ENCODE measurements at regions not wholly inside any gene's neighbourhood (a gene's known extent, or its start where the extent isn't known, plus 50 kb on each side); places are given as distances from the start of the nearest gene placed in this dataset.

- TF ChIP-seq POLR2A (IDR thresholded peaks at IDR 0.05): no peak
- TF ChIP-seq, protein P1, sequence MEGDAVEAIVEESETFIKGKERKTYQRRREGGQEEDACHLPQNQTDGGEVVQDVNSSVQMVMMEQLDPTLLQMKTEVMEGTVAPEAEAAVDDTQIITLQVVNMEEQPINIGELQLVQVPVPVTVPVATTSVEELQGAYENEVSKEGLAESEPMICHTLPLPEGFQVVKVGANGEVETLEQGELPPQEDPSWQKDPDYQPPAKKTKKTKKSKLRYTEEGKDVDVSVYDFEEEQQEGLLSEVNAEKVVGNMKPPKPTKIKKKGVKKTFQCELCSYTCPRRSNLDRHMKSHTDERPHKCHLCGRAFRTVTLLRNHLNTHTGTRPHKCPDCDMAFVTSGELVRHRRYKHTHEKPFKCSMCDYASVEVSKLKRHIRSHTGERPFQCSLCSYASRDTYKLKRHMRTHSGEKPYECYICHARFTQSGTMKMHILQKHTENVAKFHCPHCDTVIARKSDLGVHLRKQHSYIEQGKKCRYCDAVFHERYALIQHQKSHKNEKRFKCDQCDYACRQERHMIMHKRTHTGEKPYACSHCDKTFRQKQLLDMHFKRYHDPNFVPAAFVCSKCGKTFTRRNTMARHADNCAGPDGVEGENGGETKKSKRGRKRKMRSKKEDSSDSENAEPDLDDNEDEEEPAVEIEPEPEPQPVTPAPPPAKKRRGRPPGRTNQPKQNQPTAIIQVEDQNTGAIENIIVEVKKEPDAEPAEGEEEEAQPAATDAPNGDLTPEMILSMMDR (IDR thresholded peaks at IDR 0.05): no peak
These were observed 534.6 kb downstream of the MBD2 start for GRCh38 chr18:53689886-53690285.

All from lower leg skin (tissue), 3 donors.